ENCODE measurements at regions not wholly inside any gene's neighbourhood (a gene's known extent, or its start where the extent isn't known, plus 50 kb on each side); places are given as distances from the start of the nearest gene placed in this dataset.

DNA sequence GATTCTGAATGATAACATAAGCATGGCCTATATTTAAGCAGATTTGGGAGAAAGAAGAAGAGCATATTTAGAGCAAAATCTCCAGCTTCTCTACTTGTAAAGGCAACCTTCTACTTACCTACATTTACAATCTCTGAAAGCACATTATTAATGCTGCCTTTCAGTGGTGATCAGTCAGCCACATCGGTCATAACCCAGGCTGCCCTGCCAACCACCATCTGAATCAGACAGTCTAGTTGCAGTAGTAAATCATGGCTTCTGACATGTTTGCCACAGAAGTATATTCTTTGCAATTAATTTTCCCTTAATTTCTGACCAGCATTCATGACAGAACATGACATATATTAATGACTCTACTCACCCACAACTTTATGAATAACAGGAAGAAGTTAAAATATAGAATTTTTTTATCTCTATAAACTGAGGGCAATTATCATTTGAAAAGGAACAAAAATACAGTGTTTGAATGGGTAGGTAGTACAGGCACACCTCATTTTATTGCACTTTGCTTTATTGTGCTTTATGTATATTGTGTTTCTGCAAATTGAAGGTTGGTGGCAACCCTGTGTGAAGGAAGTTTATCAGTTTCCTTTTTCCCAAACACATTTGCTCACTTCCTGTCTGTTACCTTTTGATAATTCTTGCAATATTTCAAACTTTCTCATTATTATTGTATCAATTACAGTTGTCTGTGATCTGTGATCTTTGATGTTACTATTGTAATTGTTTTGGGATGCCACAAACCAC lies 531.6 kb upstream of the CHAC2 start:
- TF ChIP-seq POLR2AphosphoS5 (IDR thresholded peaks at IDR 0.05; ENCODE audit: low read depth, low read length): no peak
- TF ChIP-seq SIN3A (IDR thresholded peaks at IDR 0.05; ENCODE audit: borderline replicate concordance, insufficient read depth, low read length): no peak
- TF ChIP-seq TAF1 (IDR thresholded peaks at IDR 0.05; ENCODE audit: borderline replicate concordance, insufficient read depth, low read length): no peak
- TF ChIP-seq, protein P1, sequence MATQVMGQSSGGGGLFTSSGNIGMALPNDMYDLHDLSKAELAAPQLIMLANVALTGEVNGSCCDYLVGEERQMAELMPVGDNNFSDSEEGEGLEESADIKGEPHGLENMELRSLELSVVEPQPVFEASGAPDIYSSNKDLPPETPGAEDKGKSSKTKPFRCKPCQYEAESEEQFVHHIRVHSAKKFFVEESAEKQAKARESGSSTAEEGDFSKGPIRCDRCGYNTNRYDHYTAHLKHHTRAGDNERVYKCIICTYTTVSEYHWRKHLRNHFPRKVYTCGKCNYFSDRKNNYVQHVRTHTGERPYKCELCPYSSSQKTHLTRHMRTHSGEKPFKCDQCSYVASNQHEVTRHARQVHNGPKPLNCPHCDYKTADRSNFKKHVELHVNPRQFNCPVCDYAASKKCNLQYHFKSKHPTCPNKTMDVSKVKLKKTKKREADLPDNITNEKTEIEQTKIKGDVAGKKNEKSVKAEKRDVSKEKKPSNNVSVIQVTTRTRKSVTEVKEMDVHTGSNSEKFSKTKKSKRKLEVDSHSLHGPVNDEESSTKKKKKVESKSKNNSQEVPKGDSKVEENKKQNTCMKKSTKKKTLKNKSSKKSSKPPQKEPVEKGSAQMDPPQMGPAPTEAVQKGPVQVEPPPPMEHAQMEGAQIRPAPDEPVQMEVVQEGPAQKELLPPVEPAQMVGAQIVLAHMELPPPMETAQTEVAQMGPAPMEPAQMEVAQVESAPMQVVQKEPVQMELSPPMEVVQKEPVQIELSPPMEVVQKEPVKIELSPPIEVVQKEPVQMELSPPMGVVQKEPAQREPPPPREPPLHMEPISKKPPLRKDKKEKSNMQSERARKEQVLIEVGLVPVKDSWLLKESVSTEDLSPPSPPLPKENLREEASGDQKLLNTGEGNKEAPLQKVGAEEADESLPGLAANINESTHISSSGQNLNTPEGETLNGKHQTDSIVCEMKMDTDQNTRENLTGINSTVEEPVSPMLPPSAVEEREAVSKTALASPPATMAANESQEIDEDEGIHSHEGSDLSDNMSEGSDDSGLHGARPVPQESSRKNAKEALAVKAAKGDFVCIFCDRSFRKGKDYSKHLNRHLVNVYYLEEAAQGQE (IDR thresholded peaks at IDR 0.05; ENCODE audit: insufficient read depth in 1 of 2, low read depth in 2 of 2, low read length in 2 of 2): no peak
- TF ChIP-seq FOXP2 (optimal IDR thresholded peaks at IDR 0.05; ENCODE audit: borderline replicate concordance, extremely low read depth, extremely low read length, insufficient read depth): no peak

Measured in PFSK-1 (cell line).